Stimulated activated naive CD8-positive, alpha-beta T cell treated with anti-CD3 and anti-CD28 coated beads, Interleukin-15, Interleukin-2, amounts not matched to agents 100 U/mL and 50 U/mL, for 24 hours (primary cell): ENCODE measurements at regions not wholly inside any gene's neighbourhood (a gene's known extent, or its start where the extent isn't known, plus 50 kb on each side); places are given as distances from the start of the nearest gene placed in this dataset.

Experiments
- ATAC-seq: fragments of 150-1000 bp; cut with Tn5 transposase; one replicate; pipeline ENCODE4 v1.10.0; 2021
- DNase-seq: peaks from one replicate; pipeline ENCODE4 v3.0.0; 2021

GRCh38 chr3:59131016-59131766 is 81.4 kb upstream of the CFAP20DC start:
- no peak for DNase-seq

DNA sequence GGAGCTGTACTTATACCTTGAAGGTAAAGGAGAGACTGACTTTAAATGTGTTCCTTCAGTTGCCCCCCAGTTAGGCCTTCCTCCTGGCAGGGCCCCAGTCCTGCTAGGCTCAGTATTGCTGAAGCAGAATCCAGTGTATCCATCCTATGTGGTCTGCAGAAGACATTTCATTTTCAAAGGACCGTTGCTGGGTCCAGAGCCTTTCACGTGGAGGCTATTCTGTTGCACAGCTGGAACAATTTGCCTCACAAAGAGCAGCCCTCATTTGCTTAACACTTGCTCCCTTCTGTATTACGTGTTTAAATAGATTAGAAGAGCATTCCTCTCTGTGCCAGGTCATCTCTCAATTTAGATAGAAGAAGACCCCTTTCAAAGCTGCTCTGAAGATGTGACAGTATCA is 78.9 kb upstream of the CFAP20DC start:
- no peak for DNase-seq
- no peak for ATAC-seq

More at GRCh38 chr3:59131016-59131766, 81.4 kb upstream of the CFAP20DC start:
- no peak for ATAC-seq

- ATAC-seq = no peak
Observed at GRCh38 chr3:59127071-59127470, 77.2 kb upstream of the CFAP20DC start.

GRCh38 chr3:59126446-59126845 is 76.6 kb upstream of the CFAP20DC start:
- no peak for DNase-seq
- ATAC-seq = no peak

More at GRCh38 chr3:59127071-59127470, 77.2 kb upstream of the CFAP20DC start:
- DNase-seq = no peak

GRCh38 chr3:59121346-59122144 is 71.7 kb upstream of the CFAP20DC start:
- no peak for ATAC-seq

DNA sequence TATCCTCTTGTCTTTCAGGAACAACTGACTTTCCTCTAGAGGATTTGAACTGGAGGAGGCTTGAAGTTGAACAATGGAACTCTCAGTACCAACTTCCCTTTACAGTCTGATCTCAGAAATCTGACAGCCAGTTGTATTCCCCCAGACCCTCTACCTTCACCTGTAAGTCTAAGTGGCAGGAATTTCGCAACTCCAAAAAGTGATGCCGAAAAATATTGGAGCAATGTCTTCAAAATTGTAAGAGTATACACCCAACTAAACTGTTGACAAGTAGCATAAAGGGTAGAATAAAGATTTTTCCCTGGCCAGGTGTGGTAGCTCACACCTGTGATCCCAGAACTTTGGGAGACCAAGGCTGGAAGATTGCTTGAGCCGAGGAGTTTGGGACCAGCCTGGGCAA is 69.1 kb upstream of the CFAP20DC start:
- ATAC-seq (no peak), DNase-seq (no peak)

More at GRCh38 chr3:59121346-59122144, 71.7 kb upstream of the CFAP20DC start:
- no peak for DNase-seq

DNA sequence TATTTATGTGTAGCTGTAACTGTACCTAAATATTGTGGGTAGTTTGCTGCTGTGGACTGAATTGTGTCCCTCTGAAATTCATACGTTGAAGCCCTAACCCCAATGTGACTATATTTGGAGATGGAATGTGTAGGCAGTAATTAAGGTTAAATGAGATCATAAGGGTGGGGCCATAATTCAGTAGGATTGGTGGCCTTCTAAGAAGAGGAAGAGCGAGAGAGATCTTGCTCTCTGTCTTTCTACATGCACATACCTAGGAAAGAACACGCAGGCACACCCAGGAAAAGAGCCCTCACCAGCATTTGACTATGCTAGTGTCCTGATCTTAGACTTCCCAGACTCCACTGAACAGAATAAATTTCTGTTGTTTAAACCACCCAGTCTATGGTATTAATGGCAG is 67.6 kb upstream of the CFAP20DC start:
- no peak for DNase-seq
- no peak for ATAC-seq

DNA sequence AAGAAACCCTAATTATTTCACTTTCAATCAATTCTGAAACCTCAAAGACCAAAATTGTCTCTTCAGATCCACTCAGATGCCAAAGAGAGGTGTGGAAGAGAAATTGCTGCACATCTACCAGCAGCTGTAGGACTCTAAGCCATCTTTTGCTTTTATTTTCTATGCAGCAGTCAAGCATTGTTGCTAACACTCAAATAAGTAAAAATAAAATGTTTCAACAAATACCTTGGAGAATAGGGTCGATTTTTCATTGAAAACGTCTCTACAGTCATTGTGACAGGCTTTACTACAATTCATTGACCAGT is 66.4 kb upstream of the CFAP20DC start:
- DNase-seq (no peak), ATAC-seq (no peak)

DNA sequence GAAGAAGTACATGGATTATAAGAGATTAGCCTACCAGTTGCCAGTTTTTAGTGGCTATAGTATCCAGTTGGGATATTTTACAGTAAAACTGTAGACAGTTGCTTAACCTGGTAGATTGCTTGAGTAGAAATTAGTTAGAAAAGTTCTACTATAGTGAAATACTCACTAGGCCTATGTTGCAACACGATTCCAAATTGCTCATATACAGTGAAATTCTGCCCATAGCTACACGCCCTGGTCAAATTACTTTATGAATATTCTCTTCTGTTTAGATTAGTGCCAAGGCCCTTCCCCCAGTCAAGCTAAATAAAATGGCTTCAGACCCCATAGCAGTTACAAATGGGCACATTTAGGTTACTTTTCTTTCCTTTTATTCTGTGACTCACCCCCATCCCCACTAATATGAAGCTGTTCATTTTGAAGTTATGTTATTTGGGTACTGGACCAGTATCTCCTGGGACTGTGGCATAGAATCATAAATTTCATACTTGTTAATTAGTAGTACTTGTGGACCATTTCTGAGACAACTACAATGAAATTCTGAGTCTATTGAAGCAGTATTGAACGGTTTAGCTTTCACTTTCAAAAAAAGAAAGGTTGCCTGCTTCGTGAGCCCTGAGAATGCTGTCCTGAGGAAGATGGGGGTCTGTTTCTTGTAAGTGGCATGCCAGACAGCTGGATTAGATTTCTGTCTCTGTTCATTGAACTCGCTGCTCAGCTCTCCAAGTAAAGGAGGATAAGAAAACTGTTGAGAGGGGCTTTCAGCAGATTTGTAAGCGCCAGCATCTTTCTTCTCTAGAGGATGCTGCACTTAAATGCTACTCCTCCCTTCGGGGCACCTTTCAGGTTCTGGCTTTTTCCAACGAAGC is 65.8 kb upstream of the CFAP20DC start:
- ATAC-seq (no peak), DNase-seq (no peak)

DNA sequence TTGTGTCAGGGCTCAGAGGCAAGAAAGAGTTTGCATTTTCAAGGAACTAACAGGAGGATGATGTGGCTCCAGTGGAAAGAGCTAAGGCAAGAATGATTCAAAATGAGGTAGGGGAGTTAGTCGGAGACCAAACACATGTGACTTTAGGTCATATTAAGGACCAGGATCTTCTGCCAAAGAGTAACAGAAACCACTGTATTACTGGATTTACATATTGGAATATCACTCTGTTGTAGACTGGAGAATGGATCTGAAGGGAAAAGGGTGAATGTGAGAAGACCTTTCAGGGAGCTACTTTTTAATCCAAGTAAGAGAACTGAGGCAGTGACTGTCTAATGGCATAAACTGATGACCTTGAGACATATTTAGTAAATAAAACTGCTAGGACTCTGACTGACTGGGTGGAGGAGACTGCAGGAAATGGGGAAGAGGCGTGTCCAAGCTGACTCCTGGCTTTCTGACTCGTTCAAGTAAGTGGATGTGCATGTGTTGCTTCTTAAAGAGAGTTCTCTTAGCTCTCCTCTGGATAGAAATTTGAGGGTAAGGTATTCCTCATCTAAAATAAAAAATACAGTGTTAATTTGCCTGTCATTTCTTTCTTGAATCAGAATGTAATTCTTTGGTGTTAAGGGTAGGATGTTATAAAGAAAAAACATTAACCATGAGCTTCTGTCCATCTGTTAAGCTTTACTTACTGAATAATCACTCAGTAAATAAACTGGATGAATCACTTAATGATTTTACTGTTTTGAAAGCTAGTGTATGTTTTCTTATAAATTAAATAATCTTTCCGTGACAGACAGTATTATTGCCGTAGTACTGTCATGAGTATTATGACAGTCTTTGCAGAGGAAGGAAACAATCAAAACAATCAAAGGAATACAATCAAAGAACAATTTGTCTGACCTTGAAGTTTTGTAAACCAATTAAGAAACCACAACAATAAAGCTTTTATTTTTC is 58.3 kb upstream of the CFAP20DC start:
- no peak for ATAC-seq
- DNase-seq = no peak

DNA sequence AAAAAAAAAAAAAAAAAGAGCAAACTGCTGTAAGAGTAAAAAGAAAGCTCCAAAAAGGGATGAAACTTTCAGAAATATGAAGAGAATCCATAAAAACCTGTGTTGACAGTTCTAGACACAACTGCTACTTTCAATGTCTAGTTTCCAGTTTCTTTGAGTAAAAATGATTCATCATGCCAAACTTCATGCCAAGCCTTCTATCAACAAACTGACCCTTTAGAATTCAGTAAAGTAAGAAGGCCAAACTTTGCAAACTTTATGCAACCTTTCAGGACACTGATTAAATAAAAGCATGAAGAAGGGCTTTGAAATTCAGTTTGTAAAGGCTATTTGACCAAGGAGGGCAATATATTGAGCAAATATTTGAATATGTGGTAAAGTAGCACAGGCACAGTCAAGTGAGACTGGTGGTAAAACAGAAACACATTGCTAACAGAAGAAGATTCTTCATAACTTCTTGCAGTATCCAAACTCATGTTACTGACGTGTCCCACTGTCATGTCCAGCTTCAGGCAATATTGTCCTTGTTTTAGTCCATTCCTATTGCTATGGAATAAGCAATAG is 56.3 kb upstream of the CFAP20DC start:
- DNase-seq = no peak
- no peak for ATAC-seq

DNA sequence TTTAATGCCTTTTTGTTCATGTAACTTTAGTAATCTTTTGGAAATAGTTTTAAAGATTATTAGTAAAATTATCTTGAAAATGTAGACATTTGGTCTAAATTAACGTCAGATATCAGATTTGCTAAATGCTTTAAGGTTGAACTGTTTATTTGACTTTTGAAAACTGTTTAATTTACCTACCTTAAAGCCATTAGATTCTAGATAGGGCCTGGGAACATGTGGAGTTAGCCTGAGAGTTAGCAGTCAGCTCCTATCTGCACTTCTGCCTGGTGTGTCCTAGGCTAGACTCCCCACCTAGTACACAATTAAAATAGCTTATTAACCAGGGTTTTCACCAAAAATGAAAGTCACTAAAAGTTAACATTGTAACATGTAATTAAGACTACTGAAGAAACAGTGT is 53.7 kb upstream of the CFAP20DC start:
- DNase-seq (no peak), ATAC-seq (no peak)

- DNase-seq = no peak
- no peak for ATAC-seq
Observed at GRCh38 chr3:59101231-59101736, 51.5 kb upstream of the CFAP20DC start.
